ENCODE measurements at regions not wholly inside any gene's neighbourhood (a gene's known extent, or its start where the extent isn't known, plus 50 kb on each side); places are given as distances from the start of the nearest gene placed in this dataset.
"Not testable (repeated sequence)": the region's sequence is repeated elsewhere in the genome, so short reads cannot be mapped to it uniquely, and the experiment has no call there.

GRCh38 chr16:16960785-16961184 lies 510.0 kb downstream of the XYLT1 start:
- no peak overlapping the region for H3K4me3 ChIP-seq (ENCODE audit: insufficient read depth, low read depth, low read length)
- no peak overlapping the region for H3K27ac ChIP-seq (ENCODE audit: insufficient read depth, low read depth, low read length, poor library complexity, severe bottlenecking)

DNA sequence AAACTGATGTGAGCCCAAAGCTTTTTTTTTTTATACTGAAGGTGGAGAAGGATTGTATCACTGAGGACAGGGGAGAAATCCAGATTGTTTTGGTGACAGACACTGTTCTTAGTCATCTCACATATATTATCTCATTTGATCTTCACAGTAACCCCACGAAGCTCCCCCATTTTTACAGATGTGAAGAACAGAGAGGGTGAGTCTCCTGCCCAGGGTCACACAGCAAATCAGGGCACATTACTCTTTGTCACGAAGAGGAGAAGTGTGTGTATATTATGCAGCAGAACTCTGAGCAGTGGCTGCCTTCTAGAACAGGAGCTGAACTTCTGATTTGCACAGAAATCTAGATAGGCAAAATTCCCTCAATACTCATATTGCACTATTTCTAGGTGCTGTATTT lies 504.3 kb downstream of the XYLT1 start:
- no peaks in the 10 kb centered on the region for H3K9me3 ChIP-seq (ENCODE audit: control insufficient read depth, low read length)
- 83 to 100% methylated on average over 2 of the region's 2 CpGs for WGBS, 2 experiments

More at GRCh38 chr16:16960785-16961184, 510.0 kb downstream of the XYLT1 start:
- H3K36me3 ChIP-seq (ENCODE audit: control insufficient read depth, insufficient read depth, low read length): no peaks in the 10 kb centered on the region
- no peaks in the 10 kb centered on the region for H3K27me3 ChIP-seq (ENCODE audit: control insufficient read depth, insufficient read depth, low read length, poor library complexity, severe bottlenecking)
- H3K9me3 ChIP-seq (ENCODE audit: control insufficient read depth, low read length): no peaks in the 10 kb centered on the region
- WGBS, 2 experiments: 93% methylated on average over 2 of the region's 2 CpGs
- H3K4me1 ChIP-seq (ENCODE audit: control insufficient read depth, insufficient read depth, low read length): no peaks in the 10 kb centered on the region

GRCh38 chr16:16971042-16971441 lies 499.7 kb downstream of the XYLT1 start:
- Histone ChIP-seq H3K27me3 (ENCODE audit: control insufficient read depth, insufficient read depth, low read length, poor library complexity, severe bottlenecking) (no peaks in the 10 kb centered on the region), H3K27ac (ENCODE audit: insufficient read depth, low read depth, low read length, poor library complexity, severe bottlenecking) (no peak overlapping the region), H3K36me3 (ENCODE audit: control insufficient read depth, insufficient read depth, low read length) (no peaks in the 10 kb centered on the region), H3K9me3 (ENCODE audit: control insufficient read depth, low read length) (no peaks in the 10 kb centered on the region), H3K4me3 (ENCODE audit: insufficient read depth, low read depth, low read length) (no peak overlapping the region), H3K4me1 (ENCODE audit: control insufficient read depth, insufficient read depth, low read length) (no peaks in the 10 kb centered on the region)
- WGBS, 2 experiments: 100% methylated on average over 1 of the region's 1 CpG

More for the DNA sequence above, 504.3 kb downstream of the XYLT1 start:
- Histone ChIP-seq H3K36me3 (ENCODE audit: control insufficient read depth, insufficient read depth, low read length) (no peaks in the 10 kb centered on the region), H3K4me3 (ENCODE audit: insufficient read depth, low read depth, low read length) (no peak overlapping the region), H3K27ac (ENCODE audit: insufficient read depth, low read depth, low read length, poor library complexity, severe bottlenecking) (no peak overlapping the region), H3K27me3 (ENCODE audit: control insufficient read depth, insufficient read depth, low read length, poor library complexity, severe bottlenecking) (no peaks in the 10 kb centered on the region), H3K4me1 (ENCODE audit: control insufficient read depth, insufficient read depth, low read length) (no peaks in the 10 kb centered on the region)

DNA sequence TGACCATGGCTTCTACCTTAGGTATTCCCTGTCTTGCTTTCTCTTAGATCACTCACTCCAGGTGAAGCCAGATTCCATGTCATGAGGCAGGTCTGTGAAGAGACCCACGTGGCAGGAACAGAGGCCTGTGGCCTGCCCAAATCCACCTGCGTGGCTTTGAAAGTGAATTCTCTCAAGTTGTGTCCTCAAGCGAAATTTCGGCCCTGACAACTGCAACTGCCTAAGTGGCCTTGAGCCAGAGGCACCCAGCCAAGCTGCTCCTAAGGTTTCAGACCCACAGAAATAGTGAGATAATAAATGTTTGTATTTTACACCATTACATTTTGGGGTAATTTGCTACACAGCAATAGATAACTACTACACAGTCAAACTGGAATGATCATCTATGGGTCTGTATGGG lies 497.9 kb downstream of the XYLT1 start:
- no peak overlapping the region for H3K27ac ChIP-seq (ENCODE audit: insufficient read depth, low read depth, low read length, poor library complexity, severe bottlenecking)
- no peaks in the 10 kb centered on the region for H3K9me3 ChIP-seq (ENCODE audit: control insufficient read depth, low read length)
- no peaks in the 10 kb centered on the region for H3K4me1 ChIP-seq (ENCODE audit: control insufficient read depth, insufficient read depth, low read length)
- H3K27me3 ChIP-seq (ENCODE audit: control insufficient read depth, insufficient read depth, low read length, poor library complexity, severe bottlenecking): no peaks in the 10 kb centered on the region
- WGBS, 2 experiments: 93 to 95% methylated on average over 4 of the region's 4 CpGs
- H3K4me3 ChIP-seq (ENCODE audit: insufficient read depth, low read depth, low read length): no peak overlapping the region
- no peaks in the 10 kb centered on the region for H3K36me3 ChIP-seq (ENCODE audit: control insufficient read depth, insufficient read depth, low read length)

DNA sequence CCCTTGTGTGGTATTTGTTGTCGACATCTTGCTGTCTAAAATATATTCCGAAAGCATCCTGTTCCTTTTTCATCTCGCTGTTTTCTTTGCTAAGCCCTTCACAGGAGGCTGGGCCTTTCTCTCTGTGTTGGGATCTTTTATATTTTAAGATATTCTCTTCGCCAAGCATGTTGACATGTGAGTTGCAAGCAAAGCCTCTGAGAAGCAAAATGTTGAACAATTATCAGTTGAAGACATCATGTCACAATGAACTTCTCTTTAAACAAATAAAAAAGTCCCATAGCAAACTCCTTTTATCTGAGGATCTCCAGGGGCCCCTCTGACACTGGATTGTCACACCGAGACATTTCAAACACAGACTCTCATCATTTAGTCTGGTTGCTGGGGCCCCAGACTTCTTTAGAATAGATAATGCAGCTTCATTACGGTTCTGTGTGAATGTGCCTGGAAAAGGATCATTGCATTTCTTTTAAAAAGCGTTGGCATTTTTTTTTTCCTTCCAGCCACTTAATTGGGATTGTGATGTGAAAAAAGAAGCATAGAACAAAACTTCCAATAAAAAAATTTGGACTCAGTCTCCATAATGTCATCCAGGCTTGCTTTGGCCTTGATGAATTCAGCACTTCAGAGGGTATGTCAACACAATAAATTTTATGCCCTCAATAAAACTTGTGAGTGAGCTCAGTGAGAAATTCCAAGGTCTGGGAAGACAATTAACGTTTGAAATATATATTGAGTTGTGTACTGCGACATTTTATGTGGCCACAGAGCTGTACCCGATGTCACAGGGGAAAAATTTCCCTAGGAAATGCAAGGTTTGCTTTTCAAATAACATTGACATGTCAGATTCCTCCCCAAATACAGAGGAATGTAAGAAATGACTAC lies 496.8 kb downstream of the XYLT1 start:
- no peaks in the 10 kb centered on the region for H3K27me3 ChIP-seq (ENCODE audit: control insufficient read depth, insufficient read depth, low read length, poor library complexity, severe bottlenecking)
- H3K36me3 ChIP-seq (ENCODE audit: control insufficient read depth, insufficient read depth, low read length): no peaks in the 10 kb centered on the region
- no peaks in the 10 kb centered on the region for H3K4me1 ChIP-seq (ENCODE audit: control insufficient read depth, insufficient read depth, low read length)
- H3K27ac ChIP-seq (ENCODE audit: insufficient read depth, low read depth, low read length, poor library complexity, severe bottlenecking): no peak overlapping the region
- no peaks in the 10 kb centered on the region for H3K9me3 ChIP-seq (ENCODE audit: control insufficient read depth, low read length)
- WGBS, 2 experiments: 86 to 90% methylated on average over 10 of the region's 10 CpGs
- no peak overlapping the region for H3K4me3 ChIP-seq (ENCODE audit: insufficient read depth, low read depth, low read length)

- H3K4me1 ChIP-seq (ENCODE audit: control insufficient read depth, insufficient read depth, low read length): no peaks in the 10 kb centered on the region
- H3K4me3 ChIP-seq (ENCODE audit: insufficient read depth, low read depth, low read length): no peak overlapping the region
- no peaks in the 10 kb centered on the region for H3K9me3 ChIP-seq (ENCODE audit: control insufficient read depth, low read length)
- no peak overlapping the region for H3K27ac ChIP-seq (ENCODE audit: insufficient read depth, low read depth, low read length, poor library complexity, severe bottlenecking)
- no peaks in the 10 kb centered on the region for H3K36me3 ChIP-seq (ENCODE audit: control insufficient read depth, insufficient read depth, low read length)
- no peaks in the 10 kb centered on the region for H3K27me3 ChIP-seq (ENCODE audit: control insufficient read depth, insufficient read depth, low read length, poor library complexity, severe bottlenecking)
- 95 to 96% methylated on average over 4 of the region's 4 CpGs for WGBS, 2 experiments
These were observed 488.1 kb downstream of the XYLT1 start for GRCh38 chr16:16982614-16983013.

DNA sequence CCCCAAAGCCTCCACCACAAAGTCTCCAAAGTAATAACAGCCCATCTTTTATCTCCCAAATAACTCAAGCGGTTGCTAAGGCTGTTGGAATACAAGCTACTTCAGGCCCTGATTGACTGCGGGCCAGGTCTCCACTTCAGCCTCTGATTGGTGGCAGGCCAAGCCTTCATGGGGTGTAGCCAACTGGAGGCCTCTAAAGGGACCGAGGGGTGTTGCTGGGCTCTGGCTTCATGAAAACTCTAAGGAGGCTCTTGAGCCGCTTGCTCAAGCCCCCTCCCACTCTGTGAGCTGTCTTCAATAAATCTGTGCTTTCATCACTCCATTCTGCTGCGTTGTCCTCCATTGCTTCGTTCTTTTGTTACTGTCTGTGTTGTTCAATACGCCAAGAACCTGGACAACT lies 487.2 kb downstream of the XYLT1 start:
- Histone ChIP-seq H3K9me3 (ENCODE audit: control insufficient read depth, low read length) (no peaks in the 10 kb centered on the region), H3K36me3 (ENCODE audit: control insufficient read depth, insufficient read depth, low read length) (no peaks in the 10 kb centered on the region), H3K4me1 (ENCODE audit: control insufficient read depth, insufficient read depth, low read length) (no peaks in the 10 kb centered on the region), H3K27me3 (ENCODE audit: control insufficient read depth, insufficient read depth, low read length, poor library complexity, severe bottlenecking) (no peaks in the 10 kb centered on the region), H3K27ac (ENCODE audit: insufficient read depth, low read depth, low read length, poor library complexity, severe bottlenecking) (no peak overlapping the region), H3K4me3 (ENCODE audit: insufficient read depth, low read depth, low read length) (no peak overlapping the region)
- 94 to 95% methylated on average over 7 of the region's 7 CpGs for WGBS, 2 experiments

- not testable (repeated sequence) for H3K4me3 ChIP-seq (ENCODE audit: insufficient read depth, low read depth, low read length); H3K9me3 ChIP-seq (ENCODE audit: control insufficient read depth, low read length); H3K4me1 ChIP-seq (ENCODE audit: control insufficient read depth, insufficient read depth, low read length); H3K27ac ChIP-seq (ENCODE audit: insufficient read depth, low read depth, low read length, poor library complexity, severe bottlenecking); H3K27me3 ChIP-seq (ENCODE audit: control insufficient read depth, insufficient read depth, low read length, poor library complexity, severe bottlenecking); H3K36me3 ChIP-seq (ENCODE audit: control insufficient read depth, insufficient read depth, low read length)
- 89 to 96% methylated on average over 21 of the region's 21 CpGs for WGBS, 2 experiments
These were observed 486.7 kb downstream of the XYLT1 start for GRCh38 chr16:16984091-16984490.

DNA sequence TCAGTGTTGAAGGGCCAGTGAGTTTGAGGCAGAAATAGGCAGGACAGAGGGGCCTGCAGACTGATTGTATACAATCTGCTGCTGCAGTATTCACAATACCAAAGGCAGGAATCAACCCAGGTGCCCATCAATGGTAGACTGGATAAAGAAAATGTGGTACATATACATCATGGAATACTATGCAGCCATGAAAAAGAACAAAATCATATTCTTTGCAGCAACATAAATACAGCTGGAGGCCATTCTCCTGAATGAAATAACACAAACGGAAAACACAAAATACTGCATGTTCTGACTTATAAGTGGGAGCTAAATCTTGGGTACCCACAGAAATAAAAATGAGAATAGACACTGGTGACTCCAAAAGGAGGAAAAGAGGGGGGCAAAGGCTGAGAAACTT lies 485.1 kb downstream of the XYLT1 start:
- Histone ChIP-seq H3K27me3 (ENCODE audit: control insufficient read depth, insufficient read depth, low read length, poor library complexity, severe bottlenecking) (no peaks in the 10 kb centered on the region), H3K9me3 (ENCODE audit: control insufficient read depth, low read length) (no peaks in the 10 kb centered on the region), H3K4me1 (ENCODE audit: control insufficient read depth, insufficient read depth, low read length) (no peaks in the 10 kb centered on the region), H3K4me3 (ENCODE audit: insufficient read depth, low read depth, low read length) (no peak overlapping the region), H3K36me3 (ENCODE audit: control insufficient read depth, insufficient read depth, low read length) (no peaks in the 10 kb centered on the region), H3K27ac (ENCODE audit: insufficient read depth, low read depth, low read length, poor library complexity, severe bottlenecking) (no peak overlapping the region)
- WGBS, 2 experiments: 94 to 100% methylated on average over 1 of the region's 1 CpG

- no peaks in the 10 kb centered on the region for H3K9me3 ChIP-seq (ENCODE audit: control insufficient read depth, low read length)
- no peaks in the 10 kb centered on the region for H3K4me1 ChIP-seq (ENCODE audit: control insufficient read depth, insufficient read depth, low read length)
- H3K4me3 ChIP-seq (ENCODE audit: insufficient read depth, low read depth, low read length): no peak overlapping the region
- no peaks in the 10 kb centered on the region for H3K36me3 ChIP-seq (ENCODE audit: control insufficient read depth, insufficient read depth, low read length)
- H3K27ac ChIP-seq (ENCODE audit: insufficient read depth, low read depth, low read length, poor library complexity, severe bottlenecking): no peak overlapping the region
- WGBS, 2 experiments: 93 to 94% methylated on average over 3 of the region's 3 CpGs
- H3K27me3 ChIP-seq (ENCODE audit: control insufficient read depth, insufficient read depth, low read length, poor library complexity, severe bottlenecking): no peaks in the 10 kb centered on the region
These were observed 481.8 kb downstream of the XYLT1 start for GRCh38 chr16:16988963-16989362.

Data from ectodermal cell (in vitro differentiated cells).